Rectal smooth muscle tissue (tissue), 1 donor: ENCODE measurements at regions not wholly inside any gene's neighbourhood (a gene's known extent, or its start where the extent isn't known, plus 50 kb on each side); places are given as distances from the start of the nearest gene placed in this dataset.

Experiments
- H3K27ac ChIP-seq: one replicate; pipeline ENCODE4 v1.7.0; 2013; ENCODE audit warnings: low read depth, low read length, inconsistent platforms
- H3K27me3 ChIP-seq: one replicate; pipeline ENCODE4 v1.7.0; 2013; ENCODE audit warnings: low read length; ENCODE audit not compliant: control insufficient read depth, insufficient read depth
- H3K36me3 ChIP-seq: one replicate; pipeline ENCODE4 v1.7.0; 2013; ENCODE audit warnings: low read length; ENCODE audit not compliant: control insufficient read depth, insufficient read depth
- H3K4me1 ChIP-seq: one replicate; pipeline ENCODE4 v1.7.0; 2013; ENCODE audit warnings: low read length; ENCODE audit not compliant: control insufficient read depth, insufficient read depth
- H3K4me3 ChIP-seq: one replicate; pipeline ENCODE4 v1.7.0; 2013; ENCODE audit warnings: low read length
- H3K9ac ChIP-seq: one replicate; pipeline ENCODE4 v1.7.0; 2013; ENCODE audit warnings: low read length

DNA sequence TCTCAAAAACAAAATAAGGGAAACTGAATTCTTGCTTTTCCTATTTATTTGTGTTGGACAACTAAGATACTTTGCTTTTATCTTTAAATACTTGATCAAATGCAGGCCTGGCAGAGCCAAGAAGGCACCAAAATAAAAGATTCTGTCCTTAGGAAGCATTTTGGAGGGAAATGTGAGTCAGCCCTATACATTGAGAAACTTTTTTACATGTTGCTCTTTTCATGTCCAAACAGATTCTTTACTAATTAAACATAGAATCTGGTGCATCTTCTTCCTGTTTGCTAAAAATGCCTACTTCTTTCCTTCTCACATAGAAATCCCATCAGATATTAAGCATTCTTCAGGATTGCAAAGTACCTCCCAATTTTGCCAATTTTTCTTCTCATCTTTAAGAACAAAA, 1160.4 kb downstream of the EFNA5 start:
- no peak overlapping the region for H3K27ac ChIP-seq
- H3K27me3 ChIP-seq, result no peaks in the 10 kb centered on the region
- H3K4me3 ChIP-seq, result no peak overlapping the region
- H3K9ac ChIP-seq, result no peak overlapping the region
- no peaks in the 10 kb centered on the region for H3K4me1 ChIP-seq
- no peaks in the 10 kb centered on the region for H3K36me3 ChIP-seq

DNA sequence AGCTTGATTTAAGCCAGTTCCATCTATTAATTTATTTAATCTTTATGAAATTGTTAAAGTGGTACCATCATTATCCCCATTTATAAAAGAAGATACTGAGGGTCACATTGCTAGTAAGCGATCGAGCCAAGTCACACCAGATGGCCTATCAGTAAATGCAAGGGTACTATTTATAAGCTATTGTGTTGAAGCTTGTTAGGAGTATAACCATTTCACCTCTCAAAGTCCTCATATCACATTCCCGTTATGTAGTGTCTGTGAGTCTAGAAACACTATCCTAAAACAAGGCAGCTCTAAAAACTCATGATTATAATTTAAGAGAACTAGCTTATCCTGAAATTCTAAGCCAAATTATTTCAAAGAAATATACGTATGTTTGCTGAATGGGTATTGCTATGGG, 1161.8 kb downstream of the EFNA5 start:
- Histone ChIP-seq H3K9ac (no peak overlapping the region), H3K4me3 (no peak overlapping the region), H3K36me3 (no peaks in the 10 kb centered on the region), H3K4me1 (no peaks in the 10 kb centered on the region), H3K27ac (no peak overlapping the region), H3K27me3 (no peaks in the 10 kb centered on the region)

DNA sequence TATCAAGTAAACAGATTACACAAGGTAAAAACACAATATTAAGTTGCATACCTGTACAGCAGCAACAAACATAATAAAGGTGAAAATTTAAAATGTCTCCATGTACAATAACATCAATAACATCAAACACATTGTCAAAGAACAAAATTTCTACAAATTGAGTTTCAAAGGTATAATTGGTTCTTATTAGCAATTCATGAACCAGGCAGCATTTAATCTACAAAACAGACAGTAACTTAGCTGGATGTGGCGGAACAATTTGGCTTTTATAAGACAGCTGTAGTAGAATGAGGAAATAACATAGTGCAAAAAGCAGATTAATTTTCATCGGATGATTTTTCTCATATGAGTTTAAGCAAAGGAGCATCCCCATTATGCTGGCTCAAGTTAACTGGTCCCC, 1176.8 kb downstream of the EFNA5 start:
- Histone ChIP-seq H3K9ac (no peak overlapping the region), H3K27ac (no peak overlapping the region), H3K4me3 (no peak overlapping the region), H3K36me3 (no peaks in the 10 kb centered on the region), H3K27me3 (no peaks in the 10 kb centered on the region), H3K4me1 (no peaks in the 10 kb centered on the region)

DNA sequence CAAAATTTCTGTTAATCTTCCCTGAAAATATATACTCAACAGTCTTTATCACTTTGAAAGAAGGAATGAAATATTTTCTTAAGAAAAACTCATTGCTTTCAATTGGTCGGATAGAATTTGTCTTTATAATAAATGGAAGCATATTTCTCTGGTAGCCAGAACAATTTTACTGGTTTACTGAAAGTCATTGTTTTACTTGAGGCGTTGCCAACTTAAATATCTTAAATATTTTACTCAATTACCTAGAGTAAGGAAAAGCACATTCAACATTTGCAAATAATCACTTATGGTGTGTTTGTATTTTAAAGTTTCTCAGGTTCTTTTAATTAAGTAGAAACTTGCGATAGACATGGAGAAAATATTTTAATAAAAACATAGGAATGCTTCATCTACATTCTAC, 1181.7 kb downstream of the EFNA5 start:
- H3K36me3 ChIP-seq, result no peaks in the 10 kb centered on the region
- H3K4me3 ChIP-seq, result no peak overlapping the region
- H3K27me3 ChIP-seq, result no peaks in the 10 kb centered on the region
- H3K9ac ChIP-seq, result no peak overlapping the region
- H3K4me1 ChIP-seq, result no peaks in the 10 kb centered on the region
- no peak overlapping the region for H3K27ac ChIP-seq

DNA sequence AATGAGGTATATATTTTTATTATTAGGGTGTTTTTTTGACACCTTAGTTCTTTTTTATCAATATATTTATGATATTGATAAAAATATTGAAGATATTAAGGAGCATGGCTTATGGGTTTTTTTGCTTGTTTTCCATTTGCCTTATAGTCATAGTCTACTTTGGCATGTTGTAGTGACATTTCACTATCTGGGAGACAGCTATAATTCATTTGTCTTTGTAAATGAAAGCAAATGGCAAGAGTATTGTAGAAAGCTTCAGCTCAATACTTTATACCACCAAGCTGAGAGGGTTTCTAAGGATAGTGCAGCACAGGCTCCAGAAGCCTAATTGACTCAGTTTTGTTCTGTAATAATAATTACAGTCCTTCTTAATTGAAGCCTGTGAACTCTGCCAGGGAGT, 1182.3 kb downstream of the EFNA5 start:
- Histone ChIP-seq H3K4me1 (no peaks in the 10 kb centered on the region), H3K27ac (no peak overlapping the region), H3K9ac (no peak overlapping the region), H3K4me3 (no peak overlapping the region), H3K36me3 (no peaks in the 10 kb centered on the region), H3K27me3 (no peaks in the 10 kb centered on the region)

DNA sequence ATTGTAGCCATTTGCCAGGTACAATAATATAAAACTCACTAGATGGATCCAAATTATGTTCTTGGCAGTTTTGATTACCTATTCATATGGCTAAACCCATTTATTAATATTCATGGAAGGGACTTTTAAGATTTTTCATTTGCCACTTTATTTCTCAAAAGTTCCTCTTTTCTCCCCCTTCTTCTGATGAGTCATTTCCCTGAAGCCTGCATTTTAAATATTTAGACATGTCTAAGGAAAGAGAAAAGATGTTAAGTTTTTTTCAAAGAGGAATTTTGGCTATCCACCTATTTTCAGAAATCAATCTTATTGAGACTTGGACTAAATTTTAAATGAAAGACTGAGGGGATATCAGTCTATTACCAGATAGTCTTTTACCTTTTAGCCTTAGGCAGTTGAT, 1189.4 kb downstream of the EFNA5 start:
- H3K9ac ChIP-seq, result no peak overlapping the region
- no peak overlapping the region for H3K27ac ChIP-seq
- no peaks in the 10 kb centered on the region for H3K4me1 ChIP-seq
- H3K36me3 ChIP-seq, result no peaks in the 10 kb centered on the region
- no peaks in the 10 kb centered on the region for H3K27me3 ChIP-seq
- no peak overlapping the region for H3K4me3 ChIP-seq

DNA sequence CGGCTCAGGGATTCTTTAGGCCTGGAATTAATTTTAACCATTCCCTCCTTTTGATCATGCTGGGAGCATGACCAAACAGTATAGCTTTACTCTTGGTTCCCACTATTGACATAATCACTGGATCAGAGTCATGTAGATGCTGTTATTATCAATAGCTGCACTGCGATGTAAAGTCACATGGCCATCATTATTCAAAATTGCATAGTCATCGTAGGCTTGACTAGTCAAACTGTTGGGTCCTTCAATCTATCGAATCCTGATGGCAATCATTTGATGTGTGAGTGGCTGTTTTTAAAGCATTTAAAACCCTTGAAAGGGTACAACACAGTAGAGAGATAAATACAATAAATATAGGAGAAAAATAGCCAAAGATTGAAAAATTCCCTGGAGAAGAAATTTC, 1194.1 kb downstream of the EFNA5 start:
- no peak overlapping the region for H3K9ac ChIP-seq
- no peak overlapping the region for H3K4me3 ChIP-seq

DNA sequence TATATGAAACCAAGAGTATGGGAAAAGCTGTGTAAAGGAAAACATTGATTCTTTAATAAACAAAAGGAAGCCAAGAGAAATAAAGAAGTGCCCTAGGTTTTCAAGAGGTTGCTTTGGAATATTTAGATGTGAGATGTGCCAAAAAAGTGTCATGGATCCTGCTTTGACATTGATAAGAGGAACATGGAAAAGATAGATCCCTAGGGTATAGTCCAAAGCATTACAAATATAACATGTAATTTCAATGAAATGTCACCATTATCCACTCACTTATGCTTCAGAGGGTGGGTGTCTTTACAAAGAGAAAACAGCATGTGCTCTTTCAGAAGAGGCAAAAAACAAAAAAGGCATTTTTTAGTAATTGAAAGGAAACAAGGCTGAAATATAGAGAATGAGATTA, 1196.7 kb downstream of the EFNA5 start:
- no peak overlapping the region for H3K27ac ChIP-seq
- H3K4me1 ChIP-seq, result no peaks in the 10 kb centered on the region
- H3K36me3 ChIP-seq, result no peaks in the 10 kb centered on the region
- no peak overlapping the region for H3K9ac ChIP-seq
- no peak overlapping the region for H3K4me3 ChIP-seq
- no peaks in the 10 kb centered on the region for H3K27me3 ChIP-seq

More for the DNA sequence above, 1194.1 kb downstream of the EFNA5 start:
- Histone ChIP-seq H3K27me3 (no peaks in the 10 kb centered on the region), H3K4me1 (no peaks in the 10 kb centered on the region), H3K36me3 (no peaks in the 10 kb centered on the region), H3K27ac (no peak overlapping the region)

DNA sequence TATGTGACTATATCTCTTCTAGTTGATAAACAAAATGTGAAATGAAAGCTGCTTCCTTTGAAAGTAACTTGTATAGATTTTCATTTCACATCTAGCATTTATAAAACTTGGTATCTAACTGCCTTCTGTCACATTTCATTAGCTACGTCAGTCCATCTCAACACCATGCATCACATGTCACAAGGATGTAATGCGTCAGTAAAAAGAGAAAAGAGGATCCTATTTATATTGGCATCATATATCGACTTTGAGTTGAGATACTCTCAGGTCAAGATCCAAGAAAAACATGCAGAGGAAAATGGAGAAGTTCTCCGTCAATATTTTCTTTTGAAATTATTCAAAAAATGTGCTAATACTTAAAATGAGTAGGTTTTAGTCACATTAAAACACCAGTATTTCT, 1211.2 kb downstream of the EFNA5 start:
- no peaks in the 10 kb centered on the region for H3K4me1 ChIP-seq
- no peak overlapping the region for H3K4me3 ChIP-seq
- no peak overlapping the region for H3K27ac ChIP-seq
- no peaks in the 10 kb centered on the region for H3K27me3 ChIP-seq
- H3K36me3 ChIP-seq, result no peaks in the 10 kb centered on the region
- H3K9ac ChIP-seq, result no peak overlapping the region

DNA sequence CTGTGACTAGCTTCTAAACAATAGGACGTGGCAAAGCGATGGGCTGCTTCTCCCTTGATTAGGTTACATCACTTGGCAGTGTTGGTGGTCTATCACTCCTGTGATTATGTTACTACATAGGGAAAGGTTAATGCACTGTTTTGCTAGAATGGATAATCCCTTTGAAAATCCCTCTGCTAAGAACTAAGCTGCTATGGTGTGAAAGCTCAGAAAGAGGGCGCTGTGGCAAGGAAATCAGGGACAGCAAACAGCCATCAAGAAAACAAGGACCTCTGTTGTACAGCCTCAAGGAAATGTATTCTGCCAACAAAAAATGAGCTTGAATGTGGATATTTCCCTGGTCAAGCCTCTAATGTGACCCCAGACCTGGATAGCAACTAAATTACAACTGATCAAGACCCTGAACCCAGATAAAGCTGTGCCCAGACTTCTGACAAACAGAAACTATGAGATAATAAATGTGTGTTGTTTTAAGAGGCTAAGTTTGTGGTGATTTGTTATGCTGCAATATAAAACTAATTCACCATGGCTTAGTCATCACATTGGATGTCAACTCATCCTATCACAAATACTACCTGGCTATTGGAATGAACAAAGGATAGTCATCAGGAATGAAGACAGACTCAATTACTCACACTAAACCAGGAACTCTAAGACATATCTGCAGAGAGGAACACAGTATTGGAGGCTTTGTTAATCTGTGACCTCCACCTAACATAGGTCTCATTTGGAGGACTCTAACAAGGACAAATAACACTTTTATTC, 1215.9 kb downstream of the EFNA5 start:
- Histone ChIP-seq H3K4me1 (no peaks in the 10 kb centered on the region), H3K27me3 (no peaks in the 10 kb centered on the region), H3K27ac (no peak overlapping the region), H3K4me3 (no peak overlapping the region), H3K9ac (no peak overlapping the region), H3K36me3 (no peaks in the 10 kb centered on the region)

DNA sequence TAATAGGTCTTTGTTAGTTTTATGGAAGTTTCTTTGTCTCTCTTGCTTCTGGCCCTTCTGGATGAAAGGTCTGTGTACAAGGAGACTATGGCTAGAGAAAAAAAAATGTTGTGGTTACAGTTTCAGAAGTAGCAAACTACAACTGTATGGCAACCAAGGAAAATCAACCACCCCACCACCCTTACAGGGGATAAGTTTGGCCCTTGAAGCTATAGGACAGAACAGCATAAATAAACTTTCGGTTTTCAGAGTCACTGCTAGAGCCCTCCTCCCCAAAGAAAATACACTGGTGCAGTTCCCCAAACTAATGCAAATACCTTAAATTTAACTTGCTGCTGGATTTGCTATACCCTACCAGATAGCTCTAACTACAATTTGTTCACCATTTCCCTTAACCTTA, 1216.7 kb downstream of the EFNA5 start:
- H3K4me3 ChIP-seq, result no peak overlapping the region
- no peaks in the 10 kb centered on the region for H3K4me1 ChIP-seq
- no peaks in the 10 kb centered on the region for H3K27me3 ChIP-seq
- no peaks in the 10 kb centered on the region for H3K36me3 ChIP-seq
- no peak overlapping the region for H3K9ac ChIP-seq
- H3K27ac ChIP-seq, result no peak overlapping the region

DNA sequence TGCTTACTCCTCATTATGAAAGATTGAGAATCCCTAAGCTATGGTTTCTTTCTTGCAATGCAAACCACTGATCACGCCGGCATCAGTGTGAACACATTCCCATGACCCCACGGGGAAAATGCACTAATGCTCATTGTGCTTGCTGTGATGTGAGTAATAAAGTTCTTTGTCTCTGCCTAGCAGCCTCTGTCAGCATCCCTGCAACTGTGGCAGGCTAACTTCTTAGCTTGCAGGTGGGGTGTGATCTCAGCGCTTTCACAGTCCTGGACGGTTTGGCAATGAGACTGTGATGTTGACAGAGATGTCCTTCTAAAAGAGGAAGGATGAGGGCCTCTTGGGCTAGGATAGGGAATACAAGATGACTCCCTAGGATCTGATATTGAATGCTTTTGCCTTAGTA, 1218.7 kb downstream of the EFNA5 start:
- Histone ChIP-seq H3K9ac (no peak overlapping the region), H3K36me3 (no peaks in the 10 kb centered on the region), H3K27ac (no peak overlapping the region), H3K4me1 (no peaks in the 10 kb centered on the region), H3K27me3 (no peaks in the 10 kb centered on the region), H3K4me3 (no peak overlapping the region)

DNA sequence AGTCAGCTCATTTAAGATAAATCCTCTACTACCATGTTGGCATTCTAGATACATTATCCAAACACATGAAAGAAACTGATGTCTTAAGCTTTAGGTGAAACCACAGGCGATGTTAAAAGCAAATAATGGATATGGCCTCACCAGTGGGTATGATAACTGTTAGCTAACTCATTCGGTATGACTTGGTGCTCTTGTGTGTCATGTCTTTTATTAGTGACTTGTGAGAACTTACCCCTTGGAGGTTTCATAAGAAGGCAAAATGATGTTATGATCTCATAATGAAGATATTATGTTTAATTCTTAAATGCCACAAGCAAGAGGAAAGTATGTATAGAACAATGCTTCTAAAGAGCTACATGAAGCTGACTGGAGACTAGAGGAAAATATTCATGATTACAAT, 1227.0 kb downstream of the EFNA5 start:
- Histone ChIP-seq H3K4me3 (no peak overlapping the region), H3K27ac (no peak overlapping the region), H3K27me3 (no peaks in the 10 kb centered on the region), H3K36me3 (no peaks in the 10 kb centered on the region), H3K4me1 (no peaks in the 10 kb centered on the region), H3K9ac (no peak overlapping the region)
